Parathyroid adenoma (tissue), 2 donors: ENCODE measurements at regions not wholly inside any gene's neighbourhood (a gene's known extent, or its start where the extent isn't known, plus 50 kb on each side); places are given as distances from the start of the nearest gene placed in this dataset.

Source experiments
- H2AFZ ChIP-seq: fragments of 300-600 bp; sonication (generic); one replicate; pipeline ENCODE4 v1.7.0; 2017; ENCODE audit warnings: antibody characterized with exemption, mild to moderate bottlenecking
- H3K27ac ChIP-seq: fragments of 300-600 bp; sonication (generic); one replicate; pipeline ENCODE4 v1.7.0; 2017
- H3K27me3 ChIP-seq: fragments of 300-600 bp; sonication (generic); one replicate; pipeline ENCODE4 v1.7.0; 2017; ENCODE audit warnings: low read length; ENCODE audit not compliant: control insufficient read depth, insufficient read depth
- H3K36me3 ChIP-seq: fragments of 300-600 bp; sonication (generic); one replicate; pipeline ENCODE4 v1.7.0; 2017; ENCODE audit warnings: low read length; ENCODE audit not compliant: control insufficient read depth, insufficient read depth
- H3K4me1 ChIP-seq: fragments of 300-600 bp; sonication (generic); one replicate; pipeline ENCODE4 v1.7.0; 2017; ENCODE audit warnings: control low read depth
- H3K4me2 ChIP-seq: fragments of 300-600 bp; sonication (generic); one replicate; pipeline ENCODE4 v1.7.0; 2017; ENCODE audit warnings: low read length
- H3K4me3 ChIP-seq: fragments of 300-600 bp; sonication (generic); one replicate; pipeline ENCODE4 v1.7.0; 2017; ENCODE audit warnings: low read depth, low read length
- H3K79me2 ChIP-seq: fragments of 300-600 bp; sonication (generic); one replicate; pipeline ENCODE4 v1.7.0; 2017; ENCODE audit warnings: control low read depth
- H3K9ac ChIP-seq: fragments of 300-600 bp; sonication (generic); one replicate; pipeline ENCODE4 v1.7.0; 2017; ENCODE audit warnings: mild to moderate bottlenecking
- H3K9me3 ChIP-seq: fragments of 300-600 bp; sonication (generic); one replicate; pipeline ENCODE4 v1.7.0; 2017; ENCODE audit warnings: low read length; ENCODE audit not compliant: control insufficient read depth
- CTCF ChIP-seq: fragments of 300-600 bp; sonication (generic); IDR thresholded peaks from one replicate; pipeline ENCODE4 v1.7.0; 2017; ENCODE audit warnings: antibody characterized with exemption, mild to moderate bottlenecking
- donor health status: primary hyperparathyroidism.

- Histone ChIP-seq H3K9ac (no peak overlapping the region), H2AFZ (no peak overlapping the region), H3K79me2 (no peaks in the 10 kb centered on the region), H3K36me3 (no peaks in the 10 kb centered on the region), H3K27me3 (no peaks in the 10 kb centered on the region), H3K4me2 (no peak overlapping the region), H3K27ac (no peak overlapping the region), H3K4me1 (no peaks in the 10 kb centered on the region), H3K4me3 (no peak overlapping the region), H3K9me3 (no peaks in the 10 kb centered on the region)
- TF ChIP-seq CTCF, result no peak
Observed at GRCh38 chr16:8374586-8375231, 215.6 kb downstream of the TMEM114 start.

DNA sequence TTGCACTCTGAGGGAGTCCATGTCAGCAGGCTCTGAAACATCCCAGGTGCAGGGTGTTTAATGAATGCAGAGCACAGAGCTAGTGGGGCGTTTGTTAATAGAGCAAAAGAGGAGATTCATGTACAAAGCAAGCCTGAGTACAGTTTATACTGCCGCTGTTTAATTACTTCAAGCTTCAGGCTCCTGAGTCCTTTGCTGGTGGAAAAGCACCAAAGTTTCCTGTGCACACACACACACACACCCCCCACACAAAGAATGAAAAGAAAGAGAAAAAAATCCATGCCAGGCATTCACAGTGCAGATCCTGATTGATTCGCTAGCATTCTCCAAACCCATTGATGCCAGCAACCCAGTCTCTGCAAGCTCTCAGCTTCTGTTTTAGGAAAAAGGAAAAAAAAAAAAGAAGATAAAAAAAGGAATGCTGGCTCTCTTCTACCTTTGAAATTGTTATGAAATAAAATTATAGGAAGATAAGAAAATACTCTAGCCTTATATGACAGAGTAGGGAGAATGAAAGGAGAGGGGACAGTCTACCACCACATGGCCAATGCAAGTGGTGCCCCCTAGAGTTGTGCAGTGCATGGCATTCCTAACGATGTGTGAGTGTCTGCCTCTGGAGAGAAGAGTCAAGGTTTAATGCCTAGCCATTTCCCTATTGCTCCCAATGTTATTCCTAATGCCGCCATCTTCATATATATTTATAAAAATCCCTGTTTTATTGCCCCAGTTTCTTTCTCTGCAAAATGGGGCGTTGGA lies 216.5 kb downstream of the TMEM114 start:
- Histone ChIP-seq H3K36me3 (no peaks in the 10 kb centered on the region), H3K4me2 (no peak overlapping the region), H3K79me2 (no peaks in the 10 kb centered on the region), H3K4me3 (no peak overlapping the region), H3K9ac (no peak overlapping the region), H3K9me3 (no peaks in the 10 kb centered on the region), H2AFZ (no peak overlapping the region), H3K27me3 (no peaks in the 10 kb centered on the region), H3K4me1 (no peaks in the 10 kb centered on the region), H3K27ac (no peak overlapping the region)
- no peak for TF ChIP-seq CTCF

- Histone ChIP-seq H3K36me3 (no peaks in the 10 kb centered on the region), H2AFZ (no peak overlapping the region), H3K9me3 (no peaks in the 10 kb centered on the region), H3K27ac (no peak overlapping the region), H3K27me3 (no peaks in the 10 kb centered on the region), H3K4me2 (no peak overlapping the region), H3K79me2 (no peaks in the 10 kb centered on the region), H3K4me1 (no peaks in the 10 kb centered on the region), H3K4me3 (no peak overlapping the region), H3K9ac (no peak overlapping the region)
- TF ChIP-seq CTCF, result no peak
Observed at GRCh38 chr16:8372141-8372540, 218.2 kb downstream of the TMEM114 start.

- no peak overlapping the region for H3K27ac ChIP-seq
- no peak overlapping the region for H3K9ac ChIP-seq
- no peaks in the 10 kb centered on the region for H3K27me3 ChIP-seq
- no peak overlapping the region for H2AFZ ChIP-seq
- TF ChIP-seq CTCF, result no peak
- H3K36me3 ChIP-seq, result no peaks in the 10 kb centered on the region
- H3K4me1 ChIP-seq, result no peaks in the 10 kb centered on the region
- no peaks in the 10 kb centered on the region for H3K9me3 ChIP-seq
- H3K79me2 ChIP-seq, result no peaks in the 10 kb centered on the region
- no peak overlapping the region for H3K4me2 ChIP-seq
- H3K4me3 ChIP-seq, result no peak overlapping the region
Observed at GRCh38 chr16:8370374-8371270, 219.7 kb downstream of the TMEM114 start.
